A549 (cell line): ENCODE measurements at regions not wholly inside any gene's neighbourhood (a gene's known extent, or its start where the extent isn't known, plus 50 kb on each side); places are given as distances from the start of the nearest gene placed in this dataset.

Source experiments
- ATAC-seq, 2 experiments: fragments of 200-7000 bp in 1 of 2; fragments of >200 bp in 1 of 2; cut with Nextera tagmentation in 1 of 2; cut with Tn5 transposase in 1 of 2; 3 replicates each; pipeline versions ENCODE4 v1.8.0 to v1.9.1; 2018 to 2020; ENCODE audit warnings: mild to moderate bottlenecking in 1 of 2, moderate library complexity in 1 of 2
- CTCF ChIA-PET: fragments of 300-600 bp; sonication (Branson Sonifier 250); formaldehyde crosslinking; extraction: SDS; loops from one replicate; lab custom pipeline; 2021; ENCODE audit warnings: antibody characterized with exemption, inconsistent platforms; lab: Yijun Ruan, JAX
- POLR2A ChIA-PET: fragments of 350-600 bp; formaldehyde crosslinking; extraction: SDS; loops from one replicate; lab custom pipeline; 2021; ENCODE audit warnings: antibody characterized with exemption, inconsistent platforms; lab: Yijun Ruan, JAX
- DNase-seq, 2 experiments: peaks; one replicate each; pipeline versions ENCODE4 v3.0.0 to v3.0.0-alpha.2; 2011 to 2016; ENCODE audit warnings: low read depth in 1 of 2, low spot score in 1 of 2
- FAIRE-seq: peaks from 2 replicates; lab custom pipeline; 2011; peaks lifted over from hg19 to GRCh38; lab: Jason Lieb, UNC
- H3K27ac ChIP-seq, 2 experiments: fragments of >200 bp; sonication (Bioruptor Twin); formaldehyde crosslinking; 3 replicates each; pipeline ENCODE4 v1.5.1; 2016 to 2017
- H3K4me1 ChIP-seq: fragments of >200 bp; sonication (Bioruptor Twin); formaldehyde crosslinking; 3 replicates; pipeline ENCODE4 v1.6.1; 2016
- H3K4me2 ChIP-seq: fragments of >200 bp; sonication (Bioruptor Twin); formaldehyde crosslinking; 3 replicates; pipeline ENCODE4 v1.6.1; 2016
- H3K4me3 ChIP-seq: fragments of >200 bp; sonication (Bioruptor Twin); formaldehyde crosslinking; 3 replicates; pipeline ENCODE4 v1.5.1; 2016
- H3K9me3 ChIP-seq: fragments of >200 bp; sonication (Bioruptor Twin); formaldehyde crosslinking; 3 replicates; pipeline ENCODE4 v1.6.1; 2016
- ATOH8 ChIP-seq: fragments of 250-450 bp; sonication (Bioruptor Pico); IDR thresholded peaks from 2 replicates; pipeline ENCODE4 v1.5.0; 2020; ENCODE audit warnings: low read depth, mild to moderate bottlenecking, moderate library complexity
- CBX2 ChIP-seq: fragments of 200-600 bp; sonication (generic); IDR thresholded peaks from 2 replicates; pipeline ENCODE4 v1.6.1; 2016; ENCODE audit warnings: low read depth, mild to moderate bottlenecking, borderline replicate concordance
- CEBPB ChIP-seq, 2 experiments: fragments of >200 bp in 1 of 2; sonication (Bioruptor Twin) in 1 of 2; formaldehyde crosslinking in 1 of 2; IDR thresholded peaks; 2 replicates each; pipeline ENCODE4 v1.6.1; 2012 to 2016
- CHD2 ChIP-seq: fragments of 150-350 bp; IDR thresholded peaks from 2 replicates; pipeline ENCODE4 v1.6.1; 2014; ENCODE audit warnings: low read length; ENCODE audit not compliant: partially characterized antibody
- CTCF ChIP-seq: fragments of >200 bp; sonication (Bioruptor Twin); formaldehyde crosslinking; IDR thresholded peaks from 3 replicates; pipeline ENCODE4 v1.5.1; 2016
- EHF ChIP-seq: fragments of 250-450 bp; sonication (Bioruptor Pico); IDR thresholded peaks from 2 replicates; pipeline ENCODE4 v1.5.0; 2020; ENCODE audit warnings: mild to moderate bottlenecking
- EHMT2 ChIP-seq: fragments of 200-600 bp; sonication (generic); IDR thresholded peaks from 2 replicates; pipeline ENCODE4 v1.6.1; 2016; ENCODE audit warnings: antibody characterized with exemption, low read depth, mild to moderate bottlenecking, moderate library complexity
- EP300 ChIP-seq, 2 experiments: fragments of >200 bp; sonication (Bioruptor Twin); formaldehyde crosslinking; IDR thresholded peaks; 2 replicates in 1 of 2; 3 replicates in 1 of 2; pipeline ENCODE4 v1.6.1; 2016 to 2017
- ESRRA ChIP-seq: fragments of 150-350 bp; IDR thresholded peaks from 2 replicates; pipeline ENCODE4 v1.6.1; 2014; ENCODE audit warnings: mild to moderate bottlenecking, low read length, borderline replicate concordance
- FOSB ChIP-seq: fragments of 250-450 bp; sonication (Bioruptor Pico); IDR thresholded peaks from 2 replicates; pipeline ENCODE4 v1.5.0; 2020; ENCODE audit warnings: mild to moderate bottlenecking, moderate library complexity
- FOSL2 ChIP-seq, 2 experiments: fragments of 450-650 bp in 1 of 2; fragments of >200 bp in 1 of 2; sonication (Bioruptor Twin) in 1 of 2; formaldehyde crosslinking; IDR thresholded peaks; 2 replicates each; pipeline versions ENCODE4 v1.5.0 to v1.6.1; 2016 to 2020; ENCODE audit warnings: mild to moderate bottlenecking in 1 of 2, moderate library complexity in 1 of 2
- GATA3 ChIP-seq: IDR thresholded peaks from 2 replicates; pipeline ENCODE4 v1.6.1; 2012; ENCODE audit warnings: borderline replicate concordance
- HDAC2 ChIP-seq: fragments of 200-600 bp; sonication (generic); IDR thresholded peaks from 2 replicates; pipeline ENCODE4 v1.6.1; 2016
- HES2 ChIP-seq: fragments of >200 bp; sonication (Bioruptor Twin); formaldehyde crosslinking; IDR thresholded peaks from 2 replicates; pipeline ENCODE4 v1.6.1; 2016
- HOXB13 ChIP-seq: fragments of 250-450 bp; sonication (Bioruptor Pico); IDR thresholded peaks from 2 replicates; pipeline ENCODE4 v1.5.0; 2020; ENCODE audit warnings: low read depth, mild to moderate bottlenecking, moderate library complexity
- JUN ChIP-seq, 2 experiments: fragments of >200 bp; sonication (Bioruptor Twin); formaldehyde crosslinking; IDR thresholded peaks; 2 replicates in 1 of 2; 3 replicates in 1 of 2; pipeline ENCODE4 v1.6.1; 2016 to 2017
- JUNB ChIP-seq: fragments of >200 bp; sonication (Bioruptor Twin); formaldehyde crosslinking; IDR thresholded peaks from 2 replicates; pipeline ENCODE4 v1.6.1; 2016
- KDM1A ChIP-seq: fragments of 200-600 bp; sonication (generic); IDR thresholded peaks from 2 replicates; pipeline ENCODE4 v1.6.1; 2016; ENCODE audit warnings: low read depth, mild to moderate bottlenecking
- MAZ ChIP-seq: fragments of 150-350 bp; IDR thresholded peaks from 2 replicates; pipeline ENCODE4 v1.6.1; 2014; ENCODE audit warnings: antibody characterized with exemption, low read depth, low read length, borderline replicate concordance
- NR3C1 ChIP-seq: fragments of >200 bp; sonication (Bioruptor Twin); formaldehyde crosslinking; IDR thresholded peaks from 3 replicates; pipeline ENCODE4 v1.6.1; 2017
- PBX3 ChIP-seq: IDR thresholded peaks from 2 replicates; pipeline ENCODE4 v1.6.1; 2012
- PHF8 ChIP-seq: fragments of 200-600 bp; sonication (generic); IDR thresholded peaks from 2 replicates; pipeline ENCODE4 v1.6.1; 2016; ENCODE audit warnings: low read depth, mild to moderate bottlenecking, antibody characterized with exemption, moderate library complexity, borderline replicate concordance
- RAD21 ChIP-seq, 2 experiments: fragments of >200 bp in 1 of 2; sonication (Bioruptor Twin) in 1 of 2; formaldehyde crosslinking in 1 of 2; IDR thresholded peaks in 1 of 2; conservative IDR thresholded peaks in 1 of 2; 2 replicates in 1 of 2; 3 replicates in 1 of 2; pipeline ENCODE4 v1.6.1; 2012 to 2018; ENCODE audit warnings: inconsistent platforms in 1 of 2
- RARB ChIP-seq: fragments of 250-450 bp; sonication (Bioruptor Pico); IDR thresholded peaks from 2 replicates; pipeline ENCODE4 v1.8.0; 2021; ENCODE audit warnings: mild to moderate bottlenecking, moderate library complexity
- RCOR1 ChIP-seq: fragments of 150-350 bp; IDR thresholded peaks from 2 replicates; pipeline ENCODE4 v1.6.1; 2014; ENCODE audit warnings: antibody characterized with exemption, low read length, low read depth
- REST ChIP-seq: fragments of 200-600 bp; sonication (generic); IDR thresholded peaks from 2 replicates; pipeline ENCODE4 v1.6.1; 2016; ENCODE audit warnings: antibody characterized with exemption, mild to moderate bottlenecking, moderate library complexity
- RNF2 ChIP-seq: fragments of 200-600 bp; sonication (generic); IDR thresholded peaks from 2 replicates; pipeline ENCODE4 v1.6.1; 2016; ENCODE audit warnings: low read depth, mild to moderate bottlenecking, antibody characterized with exemption, moderate library complexity, borderline replicate concordance
- SMC3 ChIP-seq: fragments of >200 bp; sonication (Bioruptor Twin); formaldehyde crosslinking; IDR thresholded peaks from 3 replicates; pipeline ENCODE4 v1.6.1; 2018; ENCODE audit warnings: inconsistent platforms
- SREBF2 ChIP-seq: fragments of 450-650 bp; IDR thresholded peaks from 2 replicates; pipeline ENCODE4 v1.6.1; 2014; ENCODE audit warnings: mild to moderate bottlenecking, moderate library complexity
- TFCP2L1 ChIP-seq: fragments of 250-450 bp; sonication (Bioruptor Pico); IDR thresholded peaks from 2 replicates; pipeline ENCODE4 v1.5.0; 2021; ENCODE audit warnings: mild to moderate bottlenecking
- USF2 ChIP-seq: fragments of 450-650 bp; IDR thresholded peaks from 2 replicates; pipeline ENCODE4 v1.6.1; 2014; ENCODE audit warnings: antibody characterized with exemption
- ZC3H11A ChIP-seq: fragments of 450-650 bp; IDR thresholded peaks from 2 replicates; pipeline ENCODE4 v1.6.1; 2014; ENCODE audit warnings: antibody characterized with exemption, mild to moderate bottlenecking
- ZFP36 ChIP-seq: fragments of 450-650 bp; IDR thresholded peaks from 2 replicates; pipeline ENCODE4 v1.6.1; 2014; ENCODE audit warnings: borderline replicate concordance; ENCODE audit not compliant: partially characterized antibody
- ZNF302 ChIP-seq: fragments of 250-450 bp; sonication (Bioruptor Pico); IDR thresholded peaks from 2 replicates; pipeline ENCODE4 v1.9.0; 2021; ENCODE audit warnings: inconsistent platforms, mild to moderate bottlenecking, moderate library complexity
- ZSCAN20 ChIP-seq: fragments of 250-450 bp; sonication (Bioruptor Pico); IDR thresholded peaks from 2 replicates; pipeline ENCODE4 v1.8.0; 2022; ENCODE audit warnings: mild to moderate bottlenecking, moderate library complexity
- WGBS: methylation state at CpG from one replicate; pipeline ENCODE4 v1.1.6; 2017; ENCODE audit errors: missing lambda C conversion rate; 5-methylcytosine and 5-hydroxymethylcytosine counted together

DNA sequence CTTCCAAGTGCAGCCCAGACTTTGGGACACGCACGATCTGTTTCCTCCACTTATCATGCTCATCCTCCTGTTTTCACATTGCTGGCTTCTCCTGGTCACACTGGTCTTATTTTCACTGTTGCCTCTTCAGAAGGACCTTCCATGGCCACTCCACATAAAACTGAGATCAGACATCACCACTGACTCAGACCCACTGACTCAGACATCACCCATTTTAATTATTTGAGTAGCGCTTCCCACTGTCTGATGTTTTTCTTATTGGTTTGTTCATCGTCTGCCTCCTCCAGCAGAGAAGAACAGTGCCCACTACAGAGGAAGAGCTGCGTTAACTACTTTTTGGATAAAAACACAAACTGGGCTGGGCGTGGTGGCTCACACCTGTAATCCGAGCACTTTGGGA, 270.5 kb upstream of the PWP1 start:
- ATAC-seq, result peak; percentile 66 to 83
- TF ChIP-seq PHF8 (no peak), CBX2 (no peak), KDM1A (no peak), ZFP36 (no peak), SREBF2 (no peak), MAZ (no peak), REST (no peak), HDAC2 (no peak), RNF2 (no peak), ZNF302 (CRISPR knock-in tag) (no peak), ZSCAN20 (CRISPR knock-in tag) (no peak), USF2 (no peak), HES2 (no peak), RCOR1 (no peak), EP300 (IDR thresholded peaks at IDR 0.05) (no peak), ZC3H11A (no peak), PBX3 (no peak), GATA3 (peak; percentile 14; the same call in 1 of the 2 replicates), HOXB13 (CRISPR knock-in tag) (no peak), CTCF (no peak), EHMT2 (no peak), TFCP2L1 (no peak), RARB (no peak), JUNB (peak; percentile 72), CEBPB (IDR thresholded peaks at IDR 0.05) (no peak), NR3C1 (no peak), JUN (IDR thresholded peaks at IDR 0.05) (no peak), EHF (CRISPR knock-in tag) (no peak), ESRRA (no peak), FOSL2 (IDR thresholded peaks at IDR 0.05) (peak; percentile 35; the same call in 1 of the 2 replicates), FOSL2 (CRISPR knock-in tag; IDR thresholded peaks at IDR 0.05) (peak; percentile 66), SMC3 (no peak), RAD21 (conservative IDR thresholded peaks at IDR 0.05 in 1 of 2, IDR thresholded peaks at IDR 0.05 in 1 of 2) (peak; percentile 26 to 47; a peak in 3 of 5 replicates), CHD2 (no peak), ATOH8 (CRISPR knock-in tag) (no peak), FOSB (no peak)

More for the DNA sequence above, 270.5 kb upstream of the PWP1 start:
- CTCF ChIA-PET, result interaction anchor here (0.8 to 18.2 kb wide), 8 partner anchors 10 to 289 kb away, joined by 3 to 146 read pairs (median 5); no protein-coding TSS in a partner anchor
- FAIRE-seq (no peak), DNase-seq (peak; percentile 63 to 67)
- peak overlapping the region; percentile 53 to 77 for H3K27ac ChIP-seq
- no peak overlapping the region for H3K4me3 ChIP-seq
- peak overlapping the region; percentile 38 for H3K4me2 ChIP-seq
- no peaks in the 10 kb centered on the region for H3K9me3 ChIP-seq
- H3K4me1 ChIP-seq, result peaks cover 56% of the 10 kb centered on the region
- POLR2A ChIA-PET, result no interaction called here
- 51% methylated on average over 7 of the region's 7 CpGs for whole genome bisulfite sequencing
